SHP77 (cell line): ENCODE measurements at regions not wholly inside any gene's neighbourhood (a gene's known extent, or its start where the extent isn't known, plus 50 kb on each side); places are given as distances from the start of the nearest gene placed in this dataset.

Experiments used
- DNase-seq, 2 experiments: peaks; one replicate each; lab custom pipeline; 2025; lab: John Stamatoyannopoulos, UW

DNA sequence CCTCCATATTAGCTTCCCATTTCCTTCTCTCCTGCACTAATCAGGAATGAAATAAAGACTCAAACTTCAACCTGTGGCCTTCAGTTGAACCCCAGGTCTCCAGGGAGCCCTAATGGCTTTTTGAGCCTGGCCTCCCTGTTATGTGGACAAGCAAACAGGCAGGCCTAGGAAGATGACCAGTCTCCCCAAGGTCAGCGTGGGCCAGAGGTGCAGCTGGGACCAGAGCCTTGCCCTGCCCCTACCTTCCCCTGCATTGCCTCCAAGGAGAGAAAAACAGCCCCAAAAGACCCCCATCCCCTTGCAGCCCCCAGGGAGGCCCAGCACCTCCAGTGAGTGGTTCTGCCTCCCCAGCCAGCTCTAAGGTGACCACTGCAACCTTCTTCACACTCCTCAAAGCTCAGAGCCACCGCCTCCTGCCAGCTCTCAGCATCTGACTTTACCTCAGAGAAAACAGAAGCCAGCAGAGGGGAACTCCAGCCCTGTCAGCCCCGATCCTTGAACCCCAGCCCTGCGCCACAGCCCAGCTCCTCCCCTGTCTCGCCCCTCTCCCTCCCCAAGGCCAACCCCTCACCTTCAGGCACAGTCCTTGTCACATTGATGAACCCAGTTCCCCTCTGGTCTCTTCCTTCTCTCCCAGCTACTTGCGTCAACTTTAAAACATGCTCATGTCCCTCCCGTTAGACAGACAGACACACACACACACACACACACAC, 59.5 kb upstream of the ID2 start:
- no peak for DNase-seq

DNA sequence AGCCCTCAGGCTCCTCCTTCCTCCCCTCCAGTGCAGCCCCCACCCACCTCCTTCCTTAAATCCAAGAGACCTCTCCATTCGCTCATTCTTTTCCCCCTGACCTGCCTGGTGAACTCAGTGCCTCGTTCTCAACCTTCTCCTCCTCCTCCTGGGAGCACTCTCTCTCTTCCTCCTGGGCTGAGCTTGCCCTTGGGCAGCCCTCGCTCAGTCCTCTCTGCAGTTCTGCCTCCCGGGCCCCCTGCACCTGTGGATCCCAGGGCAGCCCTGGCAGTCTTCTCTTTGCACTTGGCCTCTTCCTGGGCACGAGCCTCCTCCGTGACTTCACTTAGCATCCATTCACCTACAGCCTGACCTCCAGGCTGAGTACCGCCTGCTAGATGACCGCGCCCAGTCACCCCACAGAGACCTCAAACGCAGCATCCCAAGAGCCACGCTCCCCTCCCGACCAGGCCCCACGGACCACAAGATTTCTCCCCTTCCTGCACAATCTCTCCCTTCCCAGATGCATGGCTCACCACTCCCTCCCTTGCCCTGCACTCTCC, 58.9 kb upstream of the ID2 start:
- no peak for DNase-seq

GRCh38 chr2:8623576-8623957, 58.3 kb upstream of the ID2 start:
- no peak for DNase-seq

DNA sequence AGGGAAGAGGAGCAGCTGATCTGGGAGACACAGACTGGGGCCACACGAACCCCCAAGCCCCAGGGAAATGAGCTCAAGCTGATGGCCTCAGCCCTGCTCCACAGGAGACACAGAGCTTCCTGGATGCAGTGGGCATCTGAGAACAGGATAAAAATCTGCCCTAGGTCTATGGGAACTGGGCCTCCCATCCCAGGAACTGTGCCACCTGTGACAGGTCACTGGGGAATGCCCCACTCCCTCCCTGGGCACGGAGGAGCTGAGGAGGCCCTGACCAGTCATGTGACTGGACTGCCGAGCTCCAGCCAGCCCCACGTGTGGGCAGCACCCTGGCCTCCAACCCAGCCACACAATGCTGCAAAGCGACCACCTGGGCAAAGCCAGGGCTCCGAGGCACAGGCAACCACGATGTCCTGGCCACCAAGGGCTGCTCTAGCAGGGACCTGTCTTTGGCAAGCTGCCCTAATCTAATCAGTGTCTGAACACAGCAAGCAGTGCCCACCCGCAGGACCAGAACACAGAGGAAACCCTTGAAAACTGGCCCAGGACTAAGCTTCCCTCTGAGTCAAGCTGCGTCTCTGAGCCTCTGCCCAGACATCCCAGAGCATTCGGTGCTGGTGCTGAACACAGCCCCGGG, 57.8 kb upstream of the ID2 start:
- DNase-seq: no peak

DNA sequence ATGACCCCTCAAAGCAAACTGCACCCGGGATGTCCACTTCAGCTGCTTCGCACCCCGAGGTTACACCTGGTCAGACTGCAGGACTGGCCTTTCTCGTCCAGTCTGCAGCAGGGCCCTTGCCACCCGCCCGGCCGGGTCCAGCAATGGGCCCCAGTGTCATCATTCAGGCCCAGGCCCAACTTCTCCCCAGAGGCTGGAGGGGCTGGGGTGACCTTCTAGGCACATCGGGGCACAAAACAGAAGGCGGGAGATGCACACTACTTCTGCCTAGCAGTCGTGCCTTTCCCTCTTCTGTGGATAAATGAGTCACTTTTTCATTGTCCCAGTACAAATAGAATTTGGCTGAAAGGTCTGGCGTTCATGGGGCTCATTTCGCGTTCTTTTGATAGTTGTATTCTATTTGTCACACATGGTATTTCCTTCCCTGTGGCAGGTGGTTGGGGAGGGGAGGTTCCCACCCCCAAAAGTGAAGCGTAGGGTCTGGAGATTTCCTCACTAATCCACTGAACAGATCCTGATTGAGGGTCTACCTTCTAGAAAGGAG, 56.9 kb upstream of the ID2 start:
- no peak for DNase-seq

GRCh38 chr2:8625399-8626300, 56.2 kb upstream of the ID2 start:
- DNase-seq: no peak

DNA sequence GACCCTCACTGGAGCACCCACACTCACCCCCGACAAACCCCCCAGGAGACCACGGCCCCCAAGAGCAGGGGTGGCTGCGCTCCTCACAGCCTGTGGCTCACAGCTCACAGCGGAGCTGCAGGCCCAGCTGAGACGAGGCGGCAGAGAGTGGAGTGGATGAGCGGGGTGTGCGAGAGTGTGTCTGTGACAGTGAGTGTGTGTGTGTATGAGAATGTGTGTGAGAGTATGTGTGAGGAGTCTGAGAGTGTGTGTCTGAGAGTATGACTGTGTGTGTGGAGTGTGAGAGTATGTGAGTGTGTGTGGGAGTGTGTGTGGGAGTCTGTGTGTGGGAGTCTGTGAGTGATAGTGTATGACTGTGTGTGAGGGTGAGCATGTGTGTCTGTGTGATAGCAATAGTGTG, 55.3 kb upstream of the ID2 start:
- no peak for DNase-seq

- no peak for DNase-seq
Measured at GRCh38 chr2:8627019-8627691, 54.7 kb upstream of the ID2 start.

DNA sequence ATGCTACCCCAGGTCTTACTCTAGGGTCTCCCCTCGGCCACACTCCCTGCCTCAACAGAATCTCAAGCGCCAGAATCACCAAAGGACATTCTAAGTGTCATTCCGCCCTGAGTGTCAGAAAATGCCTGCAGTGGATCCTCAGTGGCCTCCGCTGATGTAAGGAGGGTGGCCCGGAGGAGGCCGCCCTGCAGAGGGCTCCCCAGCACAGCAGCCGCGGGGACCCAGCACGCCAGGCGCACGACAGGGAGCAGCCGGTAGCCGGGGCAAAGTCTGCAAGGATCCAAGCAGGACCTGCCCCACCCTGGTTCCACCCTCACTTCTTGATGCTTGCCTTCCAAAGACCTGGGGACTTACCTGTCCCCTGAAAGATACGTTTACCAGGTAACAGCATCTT, 54.2 kb upstream of the ID2 start:
- no peak for DNase-seq

GRCh38 chr2:8628179-8628865, 53.5 kb upstream of the ID2 start:
- DNase-seq: no peak

- no peak for DNase-seq
Measured at GRCh38 chr2:8628866-8629209, 53.0 kb upstream of the ID2 start.

- DNase-seq: no peak
Measured at GRCh38 chr2:8629402-8629801, 52.5 kb upstream of the ID2 start.

- DNase-seq: no peak
Measured at GRCh38 chr2:8630676-8631464, 51.0 kb upstream of the ID2 start.

DNA sequence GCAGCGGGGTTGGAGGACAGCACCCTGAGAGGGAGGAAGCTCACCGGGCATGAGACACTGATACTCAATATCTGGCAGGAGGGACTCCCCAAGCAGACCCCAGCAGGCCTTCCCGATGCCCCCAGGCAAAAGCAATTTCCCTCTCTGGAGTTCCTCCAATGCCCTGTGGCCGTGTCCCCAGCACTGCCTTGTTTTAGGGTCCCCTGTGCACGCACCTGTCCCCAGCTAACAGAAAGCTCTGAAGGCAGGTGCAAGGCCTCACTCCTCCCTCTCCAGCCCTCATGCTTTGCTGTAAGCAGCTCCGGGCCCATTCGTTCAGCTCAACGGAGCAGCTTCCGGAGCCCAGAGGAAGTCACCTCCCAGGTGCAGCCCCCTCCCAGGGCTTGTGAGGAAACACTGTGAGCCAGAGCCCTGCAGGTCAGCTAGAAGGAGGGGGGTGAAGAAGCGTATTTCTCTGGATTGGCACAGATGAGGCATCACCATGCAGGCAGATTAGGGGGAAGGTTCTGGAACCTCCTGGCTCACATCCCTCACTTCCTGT, 50.3 kb upstream of the ID2 start:
- peak; percentile 58 to 89 for DNase-seq
